ENCODE measurements at regions not wholly inside any gene's neighbourhood (a gene's known extent, or its start where the extent isn't known, plus 50 kb on each side); places are given as distances from the start of the nearest gene placed in this dataset.

DNA sequence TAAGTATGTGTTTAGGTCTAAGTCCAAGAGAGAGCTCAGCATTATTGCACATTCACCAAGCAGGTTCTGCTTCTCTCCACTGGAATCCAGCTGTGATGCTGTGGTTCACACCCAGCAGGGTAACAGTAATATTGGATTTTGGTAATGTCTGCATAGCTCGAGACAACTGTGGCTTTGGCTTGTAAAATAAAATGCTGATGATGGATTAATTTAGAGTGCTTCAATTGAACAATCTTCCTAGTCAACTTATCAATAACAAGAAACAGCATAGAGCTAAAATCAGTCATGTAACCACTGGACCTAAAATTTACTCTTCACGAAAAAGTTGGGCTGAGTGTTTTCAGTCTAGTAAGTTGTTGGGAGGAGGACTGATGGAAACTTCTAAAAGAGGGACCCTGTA, 709.2 kb downstream of the TYW1 start:
- no peak for DNase-seq

DNA sequence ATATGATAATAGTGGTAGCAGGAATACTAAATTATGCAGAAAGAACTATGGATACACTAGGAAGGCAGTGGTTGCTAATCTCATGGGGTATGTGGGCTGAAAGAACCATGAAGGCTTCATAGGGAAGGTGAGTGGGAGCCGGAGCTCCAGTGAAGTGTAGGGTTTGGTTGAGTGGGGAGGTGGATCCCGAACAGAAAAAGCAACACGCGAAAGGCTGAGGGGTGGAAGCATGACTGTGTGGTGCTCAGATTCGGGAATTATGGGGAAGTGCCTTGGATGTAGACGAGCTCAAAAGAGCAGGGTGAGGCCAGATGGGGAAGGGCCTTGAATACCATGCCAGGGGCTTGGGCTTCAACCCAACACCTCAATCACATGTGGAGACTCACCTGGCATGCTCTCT, 715.1 kb downstream of the TYW1 start:
- DNase-seq: no peak

DNA sequence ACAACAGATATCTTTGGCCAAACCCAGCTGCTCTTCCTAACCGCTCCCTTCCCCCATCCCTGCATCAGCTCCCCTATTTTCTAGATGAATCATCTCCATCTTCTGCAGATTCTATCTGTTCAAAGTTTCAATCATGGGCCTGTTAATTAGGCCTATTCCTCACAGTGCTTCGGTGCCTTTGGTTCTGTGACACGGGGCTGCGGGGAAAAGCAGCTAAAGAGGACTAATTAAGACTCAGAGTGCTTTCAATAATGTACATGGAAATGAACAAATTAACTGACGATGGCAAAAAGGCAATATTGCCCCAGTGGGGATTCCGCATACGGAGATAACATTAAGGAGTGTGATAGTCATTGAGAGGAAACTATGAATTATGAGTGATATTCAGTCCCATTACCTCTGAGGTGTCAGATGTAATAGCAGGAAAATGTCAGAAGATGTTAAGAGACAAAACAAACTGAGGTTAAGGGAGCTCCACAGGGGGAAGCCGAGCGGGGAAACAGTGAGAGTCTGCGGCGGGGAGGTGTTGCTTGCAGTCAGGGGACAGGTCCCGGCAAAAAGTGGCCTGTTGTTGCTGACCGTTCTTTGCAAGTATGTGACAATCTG, 716.9 kb downstream of the TYW1 start:
- no peak for DNase-seq

DNA sequence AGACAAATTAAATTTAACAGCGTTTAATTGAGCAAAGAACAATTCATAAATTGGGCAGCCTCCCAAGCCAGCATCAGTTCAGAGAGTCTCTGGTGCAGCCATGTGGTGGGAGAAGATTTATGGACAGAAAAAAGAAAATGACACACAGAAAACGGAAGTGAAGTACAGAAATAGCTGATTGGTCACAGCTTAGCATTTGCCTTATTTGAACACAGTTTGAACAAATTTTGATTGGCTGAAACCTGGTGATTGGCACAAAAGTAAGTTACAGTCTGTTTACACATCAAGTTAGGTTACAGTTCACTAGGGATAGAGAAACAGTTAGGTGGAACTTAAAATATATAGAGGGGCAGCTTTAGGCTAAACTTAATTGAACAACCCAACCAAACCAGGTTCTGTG, 720.1 kb downstream of the TYW1 start:
- DNase-seq: no peak

DNA sequence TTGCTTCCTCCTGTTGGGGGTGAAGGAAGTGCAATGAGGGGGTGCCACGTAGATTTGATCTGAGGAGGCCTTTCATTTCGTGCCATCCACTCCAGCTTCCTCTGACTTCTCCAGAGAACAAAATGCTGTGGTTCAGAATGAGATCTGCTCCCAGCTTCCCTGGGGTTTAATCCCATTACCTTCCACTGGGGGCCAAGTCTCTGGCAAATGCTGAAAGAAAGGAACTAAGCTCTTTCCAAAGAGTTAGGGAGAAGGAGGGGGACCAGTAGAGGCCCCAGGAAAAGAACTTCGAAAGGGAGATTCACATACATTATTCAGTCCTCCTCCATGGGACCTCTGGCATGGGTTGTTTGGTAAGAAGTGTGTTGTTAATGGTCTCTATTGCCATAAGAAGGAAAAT, 727.0 kb downstream of the TYW1 start:
- no peak for DNase-seq

DNA sequence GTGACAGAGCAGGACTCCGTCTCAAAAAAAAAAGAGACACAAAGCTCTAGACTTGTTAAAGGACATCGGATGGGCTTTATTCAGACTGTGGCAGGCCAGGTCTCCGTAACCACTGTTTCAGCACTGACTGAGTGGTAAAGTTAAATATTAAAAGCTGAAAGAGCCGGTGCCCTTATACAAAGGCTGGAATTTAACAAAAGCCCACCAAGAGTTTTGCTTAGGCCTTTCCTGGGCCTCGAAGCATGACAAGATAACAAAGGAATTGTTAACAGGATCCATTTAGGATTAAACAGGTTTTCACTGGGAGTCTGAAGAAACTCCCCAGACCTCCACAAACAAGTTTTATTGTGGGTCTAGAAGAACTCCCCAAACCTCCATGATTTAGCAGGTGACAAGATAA, 727.8 kb downstream of the TYW1 start:
- no peak for DNase-seq

DNA sequence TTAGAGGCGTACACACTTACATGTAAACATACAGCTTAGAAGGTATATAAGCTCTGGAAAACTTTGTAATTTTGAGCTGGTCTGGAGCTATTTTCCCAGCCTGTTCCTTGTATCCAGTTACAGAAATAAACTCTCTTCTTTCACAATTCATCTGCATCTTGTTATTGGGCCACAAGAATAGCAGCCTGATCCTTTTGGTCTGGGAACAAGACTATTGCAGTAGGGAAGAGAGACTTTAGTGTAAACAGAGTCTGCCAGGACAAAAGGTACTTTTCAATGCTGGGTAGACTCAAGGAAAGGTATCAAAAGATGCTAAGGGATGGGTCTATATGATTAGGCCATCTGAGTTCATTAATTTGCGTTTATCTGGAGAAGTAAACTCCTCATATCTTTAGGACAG, 728.3 kb downstream of the TYW1 start:
- no peak for DNase-seq

DNA sequence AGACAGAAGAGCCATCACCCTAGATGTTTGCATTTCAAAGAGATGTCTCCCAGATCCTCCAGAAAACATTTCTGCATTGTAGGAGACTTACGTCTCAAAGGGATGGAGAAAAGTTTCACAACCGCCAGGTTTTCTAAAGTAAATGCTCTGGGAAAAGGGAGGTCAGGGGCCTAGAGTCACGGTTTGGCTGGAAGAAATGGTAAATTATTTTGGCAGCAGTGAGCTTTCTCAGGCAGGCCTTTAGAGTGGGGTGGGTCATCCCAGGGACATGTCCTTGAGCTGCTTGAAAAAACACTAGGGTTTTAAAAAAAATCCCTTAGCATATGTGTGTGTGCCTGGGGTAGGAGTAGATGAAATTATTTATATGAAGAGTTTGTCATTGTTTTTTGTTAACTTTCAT, 728.8 kb downstream of the TYW1 start:
- no peak for DNase-seq

DNA sequence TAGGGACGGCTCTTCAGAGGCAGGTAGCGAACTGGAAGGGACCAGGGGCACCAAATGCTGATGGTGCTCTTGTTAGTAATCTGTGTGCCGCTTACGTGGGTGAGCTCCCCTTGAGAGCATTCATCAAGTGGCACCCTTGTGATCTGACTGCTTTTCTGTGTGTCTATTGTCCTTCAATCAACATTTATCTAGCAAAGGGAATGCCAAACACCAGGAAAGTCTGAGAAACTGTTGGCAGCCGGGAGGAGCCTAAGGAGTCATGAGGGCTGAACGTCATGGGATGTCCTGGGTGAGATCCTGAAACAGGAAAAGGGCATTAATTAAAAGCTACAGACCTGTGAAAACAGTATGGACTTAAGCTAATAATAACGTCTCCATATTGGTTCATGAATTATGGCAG, 733.1 kb downstream of the TYW1 start:
- no peak for DNase-seq

DNA sequence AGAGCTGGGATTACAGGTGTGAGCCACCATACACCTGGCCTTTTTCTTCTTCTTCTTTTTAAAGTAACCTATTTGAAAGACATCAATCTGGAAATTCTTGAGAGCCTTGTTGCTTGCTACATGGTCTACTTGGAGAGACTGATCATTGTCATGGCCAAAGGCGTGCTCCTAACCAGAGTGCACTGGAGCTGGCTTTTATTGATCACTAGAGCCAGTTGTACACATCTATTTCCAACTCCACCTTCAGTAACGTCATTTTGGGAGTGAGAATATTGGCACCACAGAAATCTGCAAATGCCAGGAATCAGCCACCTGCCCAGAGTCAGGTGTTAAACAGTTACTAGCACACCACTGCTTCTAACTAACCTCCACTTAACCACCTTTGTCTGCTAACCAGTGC, 735.1 kb downstream of the TYW1 start:
- no peak for DNase-seq

DNA sequence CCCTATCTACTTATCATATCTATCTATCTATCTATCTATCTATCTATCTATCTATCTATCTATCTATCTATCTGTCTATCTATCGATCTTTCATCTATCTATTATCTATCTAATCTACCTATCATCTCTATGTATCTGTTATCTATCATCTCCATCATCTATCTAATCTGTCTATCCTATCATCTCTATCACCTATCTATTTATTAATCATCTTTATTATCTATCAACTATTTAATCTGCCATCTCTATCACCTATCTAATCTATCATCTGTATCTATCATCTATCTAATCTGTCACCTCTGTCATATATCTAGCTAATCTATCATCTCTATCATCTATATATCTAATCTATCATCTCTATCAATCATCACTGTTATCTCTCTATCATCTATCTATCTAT, 736.3 kb downstream of the TYW1 start:
- no peak for DNase-seq

DNA sequence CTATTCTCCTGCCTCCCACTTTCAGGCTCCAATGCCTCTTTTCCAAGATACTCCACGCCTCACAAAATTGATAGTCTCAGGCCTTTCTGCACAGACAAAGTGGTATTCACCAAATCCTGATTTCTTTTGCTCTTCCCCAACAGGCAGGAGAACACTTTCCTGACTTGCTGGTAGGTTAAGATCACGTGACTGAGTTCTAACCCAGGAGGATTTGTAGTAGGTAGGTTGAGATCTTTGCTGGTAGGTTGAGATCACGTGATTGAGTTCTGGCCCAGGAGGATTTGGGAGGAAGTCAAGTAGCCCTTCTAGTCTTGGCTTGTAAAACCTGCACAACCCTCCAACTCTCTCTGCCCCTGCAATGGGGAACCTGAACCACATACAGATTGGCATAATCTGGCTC, 741.5 kb downstream of the TYW1 start:
- no peak for DNase-seq

DNA sequence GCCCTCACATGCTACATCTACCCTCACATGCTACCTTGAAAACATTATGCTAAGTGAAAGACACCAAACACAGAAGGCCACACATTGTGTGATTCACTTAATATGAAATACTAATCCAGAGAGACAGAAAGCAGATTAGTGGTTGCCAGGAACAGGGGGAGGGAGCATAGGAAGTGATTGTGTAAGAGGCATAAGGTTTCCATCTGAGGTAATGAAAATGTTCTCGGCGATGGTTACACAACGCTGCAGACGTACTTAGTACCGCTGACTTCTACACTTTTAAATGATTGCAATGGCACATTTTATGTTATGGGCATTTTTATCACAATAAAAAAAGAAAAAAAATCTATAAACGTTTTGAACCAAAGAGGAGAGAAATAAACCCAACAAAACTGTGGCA, 742.3 kb downstream of the TYW1 start:
- DNase-seq: no peak

DNA sequence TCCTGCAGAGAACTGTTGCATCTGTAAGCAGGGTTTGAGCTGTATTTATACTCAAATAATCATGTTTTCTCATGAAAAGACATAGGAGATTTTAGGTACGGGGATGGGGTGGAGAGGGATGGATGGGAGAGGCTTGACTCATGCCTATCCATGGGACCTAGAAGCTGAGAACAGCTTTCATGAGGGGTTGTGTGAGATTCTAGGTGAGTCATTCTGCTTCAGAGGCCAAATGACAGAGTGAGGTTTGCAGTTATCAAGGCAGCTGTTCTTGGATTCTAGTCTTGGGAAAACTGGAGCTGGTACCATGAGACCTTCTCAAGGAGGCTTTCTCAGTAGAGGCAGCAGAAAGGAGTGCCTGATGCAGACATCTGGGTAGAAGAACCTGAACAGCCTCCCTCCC, 746.9 kb downstream of the TYW1 start:
- no peak for DNase-seq

DNA sequence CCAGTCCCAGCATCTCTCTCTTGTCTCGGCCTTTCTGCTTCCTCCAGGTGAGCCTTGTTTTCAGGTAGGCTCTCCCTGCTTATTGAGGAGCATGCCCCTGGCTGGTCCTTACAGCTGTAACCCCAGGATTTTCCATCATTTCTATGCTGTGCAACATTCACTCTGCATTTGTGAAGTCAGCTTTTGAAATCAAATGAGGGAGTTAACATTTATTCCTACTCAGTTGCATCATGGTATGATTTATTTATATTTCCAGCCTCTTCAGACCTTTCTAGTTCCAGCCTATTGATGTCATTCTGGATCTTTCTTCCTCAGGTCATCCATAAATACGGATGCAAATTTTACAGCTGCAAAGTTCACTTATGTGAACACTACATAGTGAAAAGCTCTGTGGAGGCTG, 755.6 kb downstream of the TYW1 start:
- DNase-seq: no peak

DNA sequence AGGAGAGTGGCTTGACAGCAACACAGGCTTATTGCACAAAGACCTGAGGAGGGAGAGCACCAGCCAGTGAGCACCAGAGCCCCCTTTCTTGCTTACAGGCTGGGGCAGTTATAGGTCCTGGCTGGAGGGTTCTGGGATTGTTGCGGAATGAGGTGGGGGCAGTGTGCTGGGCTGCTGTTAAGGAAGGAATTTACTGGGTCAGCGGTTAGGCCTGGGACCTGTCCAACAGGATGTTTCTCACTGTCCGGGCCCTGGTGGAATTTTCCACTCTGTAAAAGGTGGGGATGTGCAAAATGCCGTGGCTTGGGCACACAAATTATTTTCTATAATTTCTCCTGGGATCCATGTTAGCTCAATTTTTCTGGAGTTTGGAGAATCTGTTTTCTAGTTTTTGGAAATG, 757.3 kb downstream of the TYW1 start:
- DNase-seq: no peak

DNA sequence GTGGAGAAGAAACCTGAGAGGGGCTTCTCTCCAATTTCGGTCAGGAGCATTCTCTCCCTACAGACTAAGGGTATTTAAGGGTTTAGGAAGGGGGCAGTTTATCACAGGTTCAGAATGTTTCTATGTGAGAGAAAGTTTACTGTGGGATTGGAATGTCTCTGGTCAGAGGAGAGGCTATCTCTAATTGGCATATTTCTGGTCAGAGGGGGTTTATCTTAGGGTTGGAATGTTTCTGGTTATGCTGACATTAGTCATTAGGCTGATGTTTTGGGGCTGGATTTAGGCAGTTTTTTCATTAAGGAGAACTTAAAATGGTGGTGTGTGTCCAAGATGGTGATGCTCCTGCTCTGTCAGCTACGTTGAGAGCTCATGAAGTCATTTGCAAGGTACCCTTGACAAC, 758.0 kb downstream of the TYW1 start:
- no peak for DNase-seq

DNA sequence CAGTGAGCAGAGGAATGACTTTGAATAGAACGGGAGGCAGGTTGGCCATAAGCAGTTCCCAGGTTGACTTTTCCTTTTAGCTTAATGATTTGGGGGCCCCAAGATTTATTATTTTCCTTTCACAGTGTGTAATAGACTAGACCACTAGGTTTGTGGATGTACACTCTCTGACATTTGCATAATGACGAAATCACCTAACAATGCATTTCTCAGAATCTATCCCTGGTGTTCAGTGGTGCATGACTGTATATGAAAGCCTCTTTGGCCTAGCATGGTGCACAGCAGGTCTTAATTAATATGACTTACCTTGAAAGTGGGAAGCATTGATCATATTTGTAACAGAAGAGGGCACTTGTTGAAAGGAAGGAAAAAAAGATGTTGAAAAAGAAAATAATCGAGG, 761.9 kb downstream of the TYW1 start:
- no peak for DNase-seq

DNA sequence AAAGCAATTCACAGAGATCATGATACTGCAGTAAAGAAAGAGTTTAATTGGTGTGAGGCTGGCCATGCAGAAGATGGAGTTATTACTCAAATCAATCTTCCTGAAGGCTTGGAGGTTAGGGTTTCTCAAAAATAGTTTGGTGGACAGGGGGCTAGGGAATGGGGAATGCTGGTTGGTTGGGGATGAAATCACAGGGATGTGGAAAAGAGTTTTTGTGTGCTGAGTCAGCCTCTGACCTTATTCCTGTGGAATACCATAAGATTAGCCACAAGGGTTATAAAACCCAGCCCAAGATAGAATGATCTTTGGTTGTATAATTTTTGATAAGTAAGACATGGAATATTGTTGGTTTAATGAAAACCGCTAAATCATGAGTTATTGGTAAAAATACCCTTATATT, 764.3 kb downstream of the TYW1 start:
- no peak for DNase-seq

DNA sequence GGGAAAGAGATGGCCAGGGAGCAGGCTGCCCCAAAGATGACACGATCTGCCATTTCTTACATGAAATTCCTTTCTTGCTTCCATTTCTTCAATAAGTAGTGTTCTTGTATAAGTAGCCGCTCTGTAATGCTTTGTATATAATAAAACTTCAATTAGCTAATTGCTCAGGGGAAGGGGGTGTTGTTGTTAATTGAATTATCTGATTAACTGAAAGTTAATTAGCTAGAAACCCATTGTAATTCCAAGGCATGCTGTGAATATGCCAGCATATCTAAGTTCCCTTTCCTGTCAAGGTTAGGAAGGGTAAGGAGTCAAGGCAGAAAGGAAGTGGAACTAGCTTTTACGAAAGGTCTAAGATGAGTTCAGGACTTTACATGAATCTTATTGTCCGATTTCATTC, 765.9 kb downstream of the TYW1 start:
- no peak for DNase-seq

DNA sequence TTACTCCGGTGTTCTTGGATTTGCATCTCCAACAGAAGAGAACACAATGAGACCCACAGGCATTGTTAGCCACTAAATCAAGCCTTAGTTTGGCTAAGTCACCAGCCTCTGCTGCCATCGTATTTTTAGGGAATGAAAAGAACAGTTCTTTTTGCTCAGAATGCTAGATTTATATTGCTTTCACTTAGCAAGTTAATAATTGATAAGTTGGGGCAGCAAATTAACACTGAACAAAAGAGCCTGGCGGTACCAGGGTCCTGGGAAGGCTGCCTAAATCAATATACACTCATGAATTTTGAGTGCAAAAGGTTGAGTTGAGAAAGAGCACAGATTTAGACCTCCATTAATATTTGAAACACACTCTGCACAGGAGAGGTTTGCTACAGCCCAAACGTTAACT, 767.7 kb downstream of the TYW1 start:
- no peak for DNase-seq

DNA sequence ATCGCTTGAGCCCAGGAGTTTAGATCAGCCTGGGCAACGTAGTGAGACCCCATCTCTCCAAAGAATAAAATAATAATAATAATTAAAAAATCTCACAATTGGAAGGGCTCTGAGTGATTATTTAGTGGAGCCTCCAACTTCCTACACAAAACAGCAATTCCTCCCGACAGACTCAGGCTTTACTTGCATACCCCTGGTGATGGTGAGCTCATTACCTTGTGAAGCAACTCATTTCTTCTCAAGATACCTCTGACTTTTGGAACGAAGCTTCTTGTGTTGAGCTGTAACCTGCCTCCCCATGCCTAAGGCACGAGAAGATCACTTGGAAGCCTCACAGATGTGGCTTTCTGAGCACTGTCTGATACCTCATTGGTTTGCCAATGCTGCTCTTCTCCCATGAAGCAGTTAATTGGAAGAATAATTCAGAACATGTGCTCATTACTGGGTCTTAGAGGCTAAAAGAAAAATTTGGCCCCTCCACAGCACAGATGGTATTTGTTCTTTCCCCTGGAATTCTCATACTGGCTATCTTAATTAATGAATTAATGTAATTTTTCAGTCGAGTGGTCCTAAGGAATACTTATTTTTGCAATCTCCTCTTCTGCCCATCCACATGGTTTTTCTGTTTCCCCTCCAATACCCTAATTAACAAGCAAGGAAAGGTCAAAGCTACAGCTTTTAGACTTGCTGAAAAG, 769.0 kb downstream of the TYW1 start:
- DNase-seq: no peak

DNA sequence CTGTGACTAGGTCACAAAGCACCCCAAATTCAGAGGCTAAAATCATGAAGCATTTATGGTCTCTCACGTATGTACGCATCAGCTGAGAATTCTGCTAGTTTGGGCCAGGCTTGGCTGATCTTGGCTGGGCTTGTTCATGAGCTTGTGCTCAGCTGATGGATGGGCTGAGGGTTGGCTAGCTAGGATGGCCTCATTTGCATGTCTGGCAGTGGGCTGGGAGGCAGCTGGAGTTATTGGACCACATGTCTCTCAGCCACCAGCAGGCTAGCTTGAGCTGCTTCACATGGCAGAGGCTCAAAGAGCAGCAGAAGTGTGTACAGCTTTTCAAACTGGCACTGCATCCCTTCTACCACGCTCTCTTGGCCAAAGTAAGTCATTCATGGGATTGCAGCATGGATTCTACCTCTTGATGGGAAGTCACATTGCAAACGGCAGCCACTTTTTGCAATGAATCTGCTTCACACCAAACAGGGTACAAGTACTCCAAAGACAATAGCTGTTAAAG, 770.3 kb downstream of the TYW1 start:
- no peak for DNase-seq

DNA sequence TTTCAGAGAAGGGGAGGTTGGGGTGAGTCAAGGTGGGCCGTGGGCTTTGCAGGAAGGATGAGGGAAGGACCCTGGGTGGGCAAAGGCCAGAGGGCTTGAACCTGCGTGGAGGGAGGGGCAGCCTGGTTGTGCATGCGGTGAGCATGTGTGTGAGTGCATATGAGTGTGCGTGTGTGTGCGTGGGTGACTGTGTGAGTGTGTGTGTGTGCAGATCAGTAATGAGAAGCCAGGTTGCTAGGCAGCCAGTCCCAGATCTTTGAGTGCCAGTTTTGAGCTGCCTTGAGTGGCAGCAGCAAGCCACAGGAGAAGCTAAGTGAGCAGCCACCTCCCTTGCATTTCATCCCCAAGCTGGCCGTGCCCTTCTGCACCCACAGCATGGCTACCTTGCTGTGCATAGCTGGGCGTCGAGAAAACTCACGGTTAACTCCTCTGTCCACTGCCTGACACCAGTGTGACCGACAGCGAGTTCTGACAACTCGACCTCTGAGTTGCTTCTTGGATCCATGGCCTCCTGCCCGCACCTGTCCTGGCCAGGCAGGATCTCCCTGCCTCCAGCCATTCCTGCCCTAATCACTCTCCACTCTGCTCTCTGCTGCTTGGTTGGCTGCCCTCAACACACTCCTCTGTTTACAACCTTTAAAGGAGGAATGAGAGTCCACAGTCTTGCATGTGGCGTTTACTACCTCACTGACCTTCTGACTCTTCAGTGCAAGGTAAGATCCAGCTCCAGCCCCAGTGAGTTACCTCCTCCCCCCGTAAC, 775.4 kb downstream of the TYW1 start:
- DNase-seq: no peak

Measured in Kasumi-1 (cell line).